Activated naive CD8-positive, alpha-beta T cell treated with anti-CD3 and anti-CD28 coated beads, Interleukin-2, amount 10 ng/mL, durations not matched to agents 7 days and 5 days (primary cell): ENCODE measurements at regions not wholly inside any gene's neighbourhood (a gene's known extent, or its start where the extent isn't known, plus 50 kb on each side); places are given as distances from the start of the nearest gene placed in this dataset.

ENCODE experiments used
- ATAC-seq: fragments of 150-1000 bp; cut with Tn5 transposase; one replicate; pipeline ENCODE4 v1.10.0; 2021; ENCODE audit warnings: low read depth, moderate library complexity
- POLR2A ChIA-PET: fragments of 350-600 bp; sonication (Branson Sonifier 250); formaldehyde crosslinking; loops from one replicate; lab custom pipeline; 2021; ENCODE audit warnings: antibody characterized with exemption; lab: Charles Lee
- DNase-seq: peaks from one replicate; pipeline ENCODE4 v3.0.0; 2021
- H3K27ac Mint-ChIP-seq: one replicate; pipeline ENCODE4 v1.8.0; 2022; ENCODE audit warnings: mild to moderate bottlenecking, mixed read lengths
- H3K27me3 Mint-ChIP-seq: one replicate; pipeline ENCODE4 v1.8.0; 2022; ENCODE audit warnings: mild to moderate bottlenecking, moderate library complexity, mixed read lengths
- H3K36me3 Mint-ChIP-seq: one replicate; pipeline ENCODE4 v1.8.0; 2021; ENCODE audit warnings: mild to moderate bottlenecking, mixed read lengths
- H3K4me1 Mint-ChIP-seq: one replicate; pipeline ENCODE4 v1.8.0; 2021; ENCODE audit warnings: mixed read lengths
- H3K4me3 Mint-ChIP-seq: one replicate; pipeline ENCODE4 v1.8.0; 2022; ENCODE audit warnings: mild to moderate bottlenecking, moderate library complexity, mixed read lengths
- H3K9me3 Mint-ChIP-seq: one replicate; pipeline ENCODE4 v1.8.0; 2021; ENCODE audit warnings: mixed read lengths

DNA sequence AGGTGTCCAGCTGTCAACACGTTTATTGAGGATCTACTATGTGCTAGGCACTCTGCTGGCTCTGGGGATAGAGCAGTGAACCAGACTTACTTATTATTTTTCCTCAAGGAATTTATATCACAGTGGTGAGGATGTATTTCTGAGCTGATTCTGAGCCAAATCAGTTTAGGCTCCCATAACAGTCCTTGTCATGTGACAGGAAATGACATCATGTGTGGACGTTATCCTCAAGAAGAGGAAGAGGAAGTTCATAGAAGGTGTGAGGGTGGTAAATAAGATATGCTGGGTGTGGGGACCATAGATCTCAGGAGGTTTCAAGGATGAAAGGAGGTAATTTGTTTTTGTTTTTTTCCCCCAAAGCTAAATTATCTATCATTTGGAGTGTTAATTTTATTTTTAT is 873.5 kb upstream of the EEF2KMT start:
- Mint-ChIP-seq H3K36me3 (no peaks in the 10 kb centered on the region), H3K4me1 (peaks cover 2% of the 10 kb centered on the region), H3K27me3 (no peaks in the 10 kb centered on the region), H3K27ac (no peak overlapping the region), H3K9me3 (peaks cover 6% of the 10 kb centered on the region), H3K4me3 (no peak overlapping the region)
- no peak for DNase-seq
- no peak for ATAC-seq
- POLR2A ChIA-PET, result no interaction called here

DNA sequence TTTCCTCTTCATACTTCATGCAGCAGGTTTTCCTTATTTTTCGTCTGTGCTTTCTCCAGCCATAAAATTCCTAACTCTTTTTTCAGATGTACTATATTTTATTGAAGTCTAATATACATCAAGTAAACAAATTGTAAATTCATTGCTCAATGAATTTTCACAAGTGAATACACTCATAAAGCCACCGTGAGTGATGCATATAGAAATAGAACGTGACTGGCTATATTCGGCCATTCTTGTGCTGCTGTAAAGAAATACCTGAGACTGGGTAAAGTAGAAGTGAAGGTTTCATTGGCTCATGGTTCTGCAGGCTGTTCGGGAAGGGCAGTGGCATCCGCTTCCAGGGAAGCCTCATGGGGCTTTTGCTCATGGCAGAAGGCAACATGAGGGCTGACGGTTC is 868.4 kb upstream of the EEF2KMT start:
- no peak for ATAC-seq
- no peak for DNase-seq
- H3K4me3 Mint-ChIP-seq, result no peak overlapping the region
- peaks cover 1% of the 10 kb centered on the region for H3K9me3 Mint-ChIP-seq
- H3K27ac Mint-ChIP-seq, result no peak overlapping the region
- POLR2A ChIA-PET, result no interaction called here
- H3K36me3 Mint-ChIP-seq, result no peaks in the 10 kb centered on the region
- no peaks in the 10 kb centered on the region for H3K4me1 Mint-ChIP-seq
- no peaks in the 10 kb centered on the region for H3K27me3 Mint-ChIP-seq

DNA sequence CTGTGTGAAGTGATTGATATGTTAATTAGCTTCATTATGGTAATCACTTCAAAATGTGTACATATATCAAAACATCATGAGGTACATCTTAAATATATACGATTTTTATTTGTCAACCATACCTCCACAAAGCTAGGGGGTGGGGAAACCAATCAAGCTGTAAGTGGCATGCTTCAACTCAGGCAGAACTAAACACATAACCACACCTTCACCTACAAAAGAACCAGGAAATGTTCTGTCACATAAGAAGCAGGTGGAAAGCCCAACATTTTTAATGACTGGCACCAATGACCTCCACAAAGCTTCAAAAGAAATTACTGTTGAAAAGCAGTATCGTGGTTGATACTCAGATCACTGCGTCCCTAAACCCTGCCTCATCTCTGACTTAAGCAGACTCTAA is 867.7 kb upstream of the EEF2KMT start:
- Mint-ChIP-seq H3K4me3 (no peak overlapping the region), H3K4me1 (no peaks in the 10 kb centered on the region), H3K27ac (no peak overlapping the region), H3K36me3 (no peaks in the 10 kb centered on the region), H3K27me3 (no peaks in the 10 kb centered on the region), H3K9me3 (no peaks in the 10 kb centered on the region)
- ATAC-seq (no peak), DNase-seq (no peak)
- POLR2A ChIA-PET, result no interaction called here

DNA sequence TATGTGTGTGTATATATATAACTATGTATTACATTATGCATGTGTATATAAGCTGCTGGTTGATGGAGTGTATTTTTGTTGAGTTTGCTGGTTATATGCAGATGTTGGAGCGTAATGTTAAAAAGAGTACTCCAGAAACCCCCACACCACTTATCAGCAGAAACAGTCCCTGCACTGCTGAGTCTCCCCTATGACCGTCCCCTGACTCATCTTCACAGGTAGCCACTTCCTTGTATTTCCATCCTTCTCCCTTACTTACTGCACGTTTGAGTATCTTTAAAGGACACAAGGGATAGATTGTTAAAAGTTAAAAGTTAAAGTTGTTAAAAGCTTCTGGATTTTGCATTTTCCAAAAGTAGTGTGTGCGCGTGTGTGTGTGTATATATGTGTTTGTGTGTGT is 853.9 kb upstream of the EEF2KMT start:
- ATAC-seq (no peak), DNase-seq (no peak)
- H3K4me3 Mint-ChIP-seq, result no peak overlapping the region
- H3K9me3 Mint-ChIP-seq, result peaks cover 4% of the 10 kb centered on the region
- no peak overlapping the region for H3K27ac Mint-ChIP-seq
- no peaks in the 10 kb centered on the region for H3K36me3 Mint-ChIP-seq
- POLR2A ChIA-PET, result no interaction called here
- H3K27me3 Mint-ChIP-seq, result no peaks in the 10 kb centered on the region
- no peaks in the 10 kb centered on the region for H3K4me1 Mint-ChIP-seq

DNA sequence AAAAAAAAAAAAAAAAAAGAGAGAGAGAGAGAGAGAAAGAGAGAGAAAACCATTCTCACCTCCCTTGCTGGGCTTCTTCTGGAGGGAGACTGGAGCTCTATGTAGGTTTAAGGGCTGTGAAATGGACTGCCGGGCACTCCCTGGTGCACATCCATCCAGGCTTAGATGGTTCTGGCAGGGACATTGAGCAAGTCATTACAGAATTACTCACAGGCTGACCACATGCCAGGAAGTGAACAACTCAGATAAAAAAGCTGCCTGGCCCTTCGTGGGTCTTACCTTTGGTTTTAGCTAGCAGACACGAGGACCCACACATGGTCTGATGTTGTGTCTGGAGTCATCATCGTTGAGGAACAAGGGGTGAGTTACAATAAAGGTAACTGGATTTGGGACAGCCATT is 847.4 kb upstream of the EEF2KMT start:
- no peak overlapping the region for H3K4me3 Mint-ChIP-seq
- peaks cover 23% of the 10 kb centered on the region for H3K9me3 Mint-ChIP-seq
- H3K4me1 Mint-ChIP-seq, result no peaks in the 10 kb centered on the region
- no peaks in the 10 kb centered on the region for H3K36me3 Mint-ChIP-seq
- ATAC-seq (no peak), DNase-seq (no peak)
- H3K27me3 Mint-ChIP-seq, result no peaks in the 10 kb centered on the region
- H3K27ac Mint-ChIP-seq, result no peak overlapping the region
- POLR2A ChIA-PET, result no interaction called here

DNA sequence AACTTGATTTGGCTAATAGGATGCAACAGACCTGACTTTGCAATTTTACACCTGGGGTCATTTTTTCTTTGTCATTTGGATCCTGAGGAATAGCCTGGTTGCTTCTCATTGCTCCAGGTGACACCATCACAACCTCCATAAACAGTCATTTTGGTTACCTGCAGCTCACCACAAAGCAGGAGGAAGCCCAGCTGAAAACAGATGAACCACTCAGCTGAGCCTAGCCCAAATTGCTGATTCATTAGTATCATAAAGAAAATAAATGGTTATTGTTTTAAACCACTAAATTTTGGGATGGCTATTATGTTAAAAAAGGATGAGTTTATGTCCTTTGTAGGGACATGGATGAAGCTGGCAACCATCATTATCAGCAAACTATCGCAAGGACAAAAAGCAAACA is 841.0 kb upstream of the EEF2KMT start:
- Mint-ChIP-seq H3K27ac (no peak overlapping the region), H3K27me3 (no peaks in the 10 kb centered on the region), H3K36me3 (no peaks in the 10 kb centered on the region), H3K4me3 (no peak overlapping the region), H3K9me3 (peaks cover 13% of the 10 kb centered on the region), H3K4me1 (no peaks in the 10 kb centered on the region)
- DNase-seq, result no peak
- POLR2A ChIA-PET, result no interaction called here
- no peak for ATAC-seq

DNA sequence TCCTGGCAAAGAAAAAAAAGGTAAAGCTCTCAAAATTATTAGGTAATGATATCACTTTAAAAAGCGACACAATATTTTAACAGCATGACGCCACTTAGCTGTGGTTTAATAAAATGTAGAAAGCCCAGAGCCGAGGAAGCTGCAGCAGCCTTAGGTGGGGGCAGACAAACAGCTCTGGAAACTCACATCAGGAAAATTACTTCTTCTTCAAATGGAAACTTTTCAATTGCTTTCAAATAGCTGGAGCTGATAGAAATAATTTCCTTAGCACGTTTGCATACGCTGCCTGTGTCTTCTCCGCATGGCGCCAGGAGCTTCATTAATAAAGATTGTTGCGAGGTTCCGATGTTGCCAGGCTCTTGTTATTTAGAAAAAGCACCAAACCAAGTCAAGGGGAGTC is 835.3 kb upstream of the EEF2KMT start:
- Mint-ChIP-seq H3K36me3 (no peaks in the 10 kb centered on the region), H3K9me3 (peaks cover 14% of the 10 kb centered on the region), H3K4me1 (no peaks in the 10 kb centered on the region), H3K27me3 (no peaks in the 10 kb centered on the region), H3K27ac (no peak overlapping the region), H3K4me3 (no peak overlapping the region)
- no peak for DNase-seq
- POLR2A ChIA-PET, result no interaction called here
- ATAC-seq, result no peak

DNA sequence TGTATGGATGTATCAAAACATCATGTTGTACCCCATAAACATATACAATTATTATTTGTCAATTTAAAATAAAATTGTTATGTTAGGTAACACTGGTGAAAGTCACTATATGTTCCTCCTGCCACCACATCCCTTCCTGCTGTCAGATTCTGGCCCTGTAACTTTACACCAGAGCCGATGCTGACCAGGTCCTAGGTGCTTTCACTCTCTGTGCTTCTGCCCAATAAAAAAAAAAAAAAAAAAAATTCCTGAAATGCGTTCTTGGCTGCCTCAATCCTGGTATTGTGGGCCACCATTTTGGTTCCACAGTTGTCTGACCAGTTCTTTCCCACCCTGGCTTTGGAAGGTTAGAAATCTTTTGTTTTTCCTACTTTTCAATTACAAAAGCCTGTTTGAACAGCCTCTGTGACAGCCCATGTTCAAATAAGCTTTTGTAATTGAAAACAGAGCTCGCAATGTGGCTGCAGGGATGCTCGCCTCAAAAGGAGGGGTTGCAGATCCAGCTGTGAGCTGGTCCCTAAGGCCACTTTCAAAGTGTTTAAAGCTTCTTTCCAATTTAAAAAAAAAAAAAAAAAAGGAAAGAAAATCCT is 831.0 kb upstream of the EEF2KMT start:
- H3K4me1 Mint-ChIP-seq, result no peaks in the 10 kb centered on the region
- no peak overlapping the region for H3K4me3 Mint-ChIP-seq
- H3K36me3 Mint-ChIP-seq, result no peaks in the 10 kb centered on the region
- no peak overlapping the region for H3K27ac Mint-ChIP-seq
- peaks cover 14% of the 10 kb centered on the region for H3K9me3 Mint-ChIP-seq
- ATAC-seq, result no peak
- DNase-seq, result no peak
- H3K27me3 Mint-ChIP-seq, result no peaks in the 10 kb centered on the region
- POLR2A ChIA-PET, result interaction anchor here (0.7 kb wide), 2 partner anchors 23 to 59 kb away, joined by 5 read pairs; no protein-coding TSS in a partner anchor

DNA sequence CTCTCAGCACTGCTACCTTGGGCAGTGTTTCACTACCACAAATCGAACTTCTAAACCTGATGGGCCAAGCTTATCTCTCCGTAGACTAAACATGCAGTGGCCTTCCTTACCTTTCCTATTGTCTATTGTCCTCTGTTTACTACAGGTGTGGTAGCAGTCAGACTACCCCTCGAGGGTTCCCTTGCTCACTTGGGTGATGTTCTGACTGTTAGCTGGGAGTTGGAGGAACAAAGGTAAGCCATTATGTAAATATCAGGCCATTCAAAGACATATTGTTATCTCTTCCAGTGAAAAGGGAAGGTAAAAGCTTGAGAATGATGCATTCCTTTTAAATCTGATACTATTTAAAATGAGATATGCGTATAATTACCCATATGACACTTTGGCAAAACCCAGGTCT is 828.3 kb upstream of the EEF2KMT start:
- Mint-ChIP-seq H3K36me3 (no peaks in the 10 kb centered on the region), H3K27me3 (no peaks in the 10 kb centered on the region), H3K27ac (no peak overlapping the region), H3K9me3 (peaks cover 17% of the 10 kb centered on the region), H3K4me1 (no peaks in the 10 kb centered on the region), H3K4me3 (no peak overlapping the region)
- no peak for ATAC-seq
- DNase-seq, result no peak
- POLR2A ChIA-PET, result no interaction called here

DNA sequence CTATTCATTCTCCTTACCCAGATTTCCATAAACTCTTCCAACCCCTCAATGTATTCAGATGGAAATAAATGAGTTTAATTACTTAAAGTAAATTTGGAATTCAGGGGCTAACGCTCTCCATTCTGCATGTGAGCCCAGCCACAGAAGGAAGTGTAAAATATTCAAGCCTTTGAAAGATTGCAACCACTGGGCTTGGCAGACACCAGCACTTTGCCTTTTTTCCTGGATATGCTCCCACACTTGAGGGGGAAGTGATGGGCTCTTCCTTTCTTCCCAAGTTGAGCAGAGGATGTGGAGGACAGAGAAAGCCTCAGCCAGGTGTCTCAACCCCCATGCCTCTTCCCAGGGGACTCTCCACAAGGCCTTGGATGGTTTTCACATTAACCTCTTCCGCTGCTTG is 825.1 kb upstream of the EEF2KMT start:
- H3K4me1 Mint-ChIP-seq, result no peaks in the 10 kb centered on the region
- no peaks in the 10 kb centered on the region for H3K36me3 Mint-ChIP-seq
- no peak overlapping the region for H3K27ac Mint-ChIP-seq
- POLR2A ChIA-PET, result no interaction called here
- ATAC-seq (no peak), DNase-seq (no peak)
- peaks cover 12% of the 10 kb centered on the region for H3K9me3 Mint-ChIP-seq
- no peak overlapping the region for H3K4me3 Mint-ChIP-seq
- H3K27me3 Mint-ChIP-seq, result no peaks in the 10 kb centered on the region

DNA sequence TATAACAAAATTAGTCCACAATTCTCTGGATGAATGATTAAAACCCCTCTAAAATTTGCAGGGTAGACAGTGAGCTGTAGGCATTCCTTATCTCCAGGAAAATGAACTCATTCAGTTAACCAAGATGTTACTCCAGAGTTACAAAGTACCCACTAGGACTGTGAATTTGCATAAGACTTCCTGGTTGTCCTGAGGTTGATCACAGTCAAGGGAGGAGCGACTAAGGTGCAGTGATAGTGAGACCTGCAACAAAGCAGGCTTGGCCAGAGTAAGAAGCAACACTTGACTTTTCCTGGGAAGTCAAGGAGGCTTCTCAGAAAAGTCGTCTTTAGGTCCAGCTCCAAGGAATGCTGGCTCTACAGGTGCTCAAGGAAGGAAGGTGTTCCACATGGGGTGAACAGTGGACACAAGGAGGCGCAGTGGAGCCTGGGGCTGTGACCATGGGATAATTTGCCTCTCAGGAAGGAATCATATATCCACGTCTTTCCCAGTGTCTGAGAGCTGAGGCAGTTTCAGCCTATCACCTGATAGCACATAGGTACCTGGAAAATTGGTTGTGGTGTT is 821.1 kb upstream of the EEF2KMT start:
- H3K4me1 Mint-ChIP-seq, result no peaks in the 10 kb centered on the region
- no peak for ATAC-seq
- POLR2A ChIA-PET, result no interaction called here
- DNase-seq, result no peak
- H3K9me3 Mint-ChIP-seq, result peaks cover 9% of the 10 kb centered on the region
- no peak overlapping the region for H3K27ac Mint-ChIP-seq
- H3K4me3 Mint-ChIP-seq, result no peak overlapping the region
- H3K36me3 Mint-ChIP-seq, result no peaks in the 10 kb centered on the region
- no peaks in the 10 kb centered on the region for H3K27me3 Mint-ChIP-seq

DNA sequence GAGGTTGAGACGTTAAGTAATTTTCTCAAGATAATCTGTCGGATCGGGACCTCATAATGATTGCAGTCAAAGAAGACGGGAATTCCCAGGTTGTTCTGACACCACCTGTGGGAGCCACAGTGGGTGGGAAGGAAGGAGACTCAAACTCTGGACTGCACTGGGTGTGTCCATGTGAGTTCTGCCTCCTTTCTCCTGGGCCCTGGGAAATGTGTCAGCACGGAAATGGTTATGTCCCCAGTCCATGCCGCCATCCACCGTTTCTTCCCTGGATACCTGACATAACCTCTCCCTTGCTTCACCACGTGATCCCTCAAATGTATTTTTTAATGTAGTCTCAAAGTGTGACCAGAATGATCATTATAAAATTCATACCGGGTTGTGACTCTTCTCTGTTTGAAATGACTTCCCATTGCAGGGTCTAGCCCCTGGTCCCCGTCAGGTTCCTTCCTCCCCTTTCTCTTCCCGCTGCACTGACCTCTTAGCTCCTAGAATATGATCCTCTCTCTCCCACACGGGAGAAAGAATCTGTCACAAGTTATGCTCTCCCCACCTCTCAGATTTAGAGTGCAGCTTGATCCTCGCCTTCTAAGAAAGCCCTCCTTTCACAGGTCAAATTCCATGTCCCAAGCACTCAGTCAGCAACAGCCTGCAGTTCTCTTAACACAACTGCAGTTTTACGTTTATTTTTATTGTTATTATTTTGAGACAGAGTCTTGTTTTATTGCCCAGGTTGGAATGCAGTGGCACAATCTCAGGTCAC is 820.0 kb upstream of the EEF2KMT start:
- H3K27me3 Mint-ChIP-seq, result no peaks in the 10 kb centered on the region
- H3K4me3 Mint-ChIP-seq, result no peak overlapping the region
- H3K9me3 Mint-ChIP-seq, result peaks cover 9% of the 10 kb centered on the region
- no peaks in the 10 kb centered on the region for H3K36me3 Mint-ChIP-seq
- no peak overlapping the region for H3K27ac Mint-ChIP-seq
- POLR2A ChIA-PET, result no interaction called here
- no peak for ATAC-seq
- H3K4me1 Mint-ChIP-seq, result no peaks in the 10 kb centered on the region
- DNase-seq, result no peak

DNA sequence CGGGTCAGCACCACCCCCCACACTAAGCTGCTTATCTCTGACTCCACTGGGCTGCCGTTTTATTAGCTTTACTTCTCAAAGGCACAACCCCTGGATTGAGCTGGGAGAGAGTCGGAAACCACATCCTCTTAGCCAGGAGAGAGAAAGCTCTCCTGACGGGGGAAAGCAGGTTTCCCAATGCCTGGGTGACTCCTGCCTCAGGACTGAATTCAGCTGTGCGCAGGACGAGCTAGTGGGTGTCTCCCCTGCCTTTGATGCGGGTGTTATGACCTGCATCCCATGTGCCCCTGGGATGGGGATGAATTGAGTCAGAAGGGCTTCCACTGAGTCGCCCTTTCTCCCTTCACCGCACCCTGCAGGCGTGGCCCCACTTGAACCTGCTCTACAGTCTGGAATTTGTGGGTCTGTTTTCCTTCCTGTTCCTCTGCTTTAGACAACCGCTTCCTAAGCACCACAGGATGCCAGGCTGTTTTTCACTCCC is 819.2 kb upstream of the EEF2KMT start:
- Mint-ChIP-seq H3K9me3 (peaks cover 7% of the 10 kb centered on the region), H3K4me1 (no peaks in the 10 kb centered on the region), H3K27ac (no peak overlapping the region), H3K36me3 (no peaks in the 10 kb centered on the region), H3K27me3 (no peaks in the 10 kb centered on the region), H3K4me3 (no peak overlapping the region)
- ATAC-seq (no peak), DNase-seq (no peak)
- POLR2A ChIA-PET, result no interaction called here

DNA sequence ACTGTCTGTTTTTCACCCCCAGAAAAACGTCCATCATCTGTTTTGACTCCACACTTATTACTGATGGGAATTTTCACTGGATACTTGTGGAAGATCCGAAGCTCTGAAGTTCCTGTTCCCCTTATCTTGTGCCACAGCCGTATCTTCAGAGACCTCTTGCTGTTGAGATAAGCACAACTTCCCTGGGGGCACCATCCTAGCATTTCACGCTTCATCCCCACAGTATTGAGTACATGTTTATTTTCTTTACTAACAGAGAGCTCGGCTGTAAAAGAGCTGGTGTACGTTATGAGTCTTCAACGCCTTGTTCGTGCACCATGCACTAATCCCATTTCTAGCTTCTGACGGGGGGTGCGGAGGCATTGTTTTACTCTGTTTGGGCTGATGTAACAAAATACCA is 813.6 kb upstream of the EEF2KMT start:
- POLR2A ChIA-PET, result no interaction called here
- Mint-ChIP-seq H3K27ac (no peak overlapping the region), H3K4me3 (no peak overlapping the region), H3K4me1 (no peaks in the 10 kb centered on the region), H3K9me3 (no peaks in the 10 kb centered on the region), H3K27me3 (no peaks in the 10 kb centered on the region), H3K36me3 (no peaks in the 10 kb centered on the region)
- ATAC-seq (no peak), DNase-seq (no peak)
